ENCODE measurements at regions not wholly inside any gene's neighbourhood (a gene's known extent, or its start where the extent isn't known, plus 50 kb on each side); places are given as distances from the start of the nearest gene placed in this dataset.

DNA sequence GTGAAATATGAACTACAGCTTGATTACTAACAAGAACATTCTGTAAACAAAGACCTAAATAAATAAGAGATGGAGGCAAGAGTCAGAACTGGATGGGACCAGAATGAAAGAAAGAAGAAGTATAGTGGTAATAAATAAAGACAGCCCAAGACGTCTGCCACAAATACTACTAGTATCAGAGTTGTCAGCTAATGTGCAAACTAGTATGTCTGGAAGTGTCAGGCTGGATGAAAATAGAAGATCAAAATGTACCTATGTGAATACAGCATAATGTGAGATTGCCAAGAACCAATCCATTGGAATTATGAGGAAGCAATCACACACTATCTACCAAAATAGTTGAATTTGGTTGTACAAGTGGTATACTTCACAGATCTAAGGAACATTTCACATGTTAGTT is 353.0 kb downstream of the BTG1 start:
- TF ChIP-seq POLR2AphosphoS5 (IDR thresholded peaks at IDR 0.05; ENCODE audit: low read depth) (no peak), SPI1 (IDR thresholded peaks at IDR 0.05; ENCODE audit: borderline replicate concordance, low read depth) (no peak), GABPA (IDR thresholded peaks at IDR 0.05; ENCODE audit: low read depth) (no peak), REST (IDR thresholded peaks at IDR 0.05; ENCODE audit: insufficient replicate concordance, low read depth) (no peak)
- TF ChIP-seq, protein P1, sequence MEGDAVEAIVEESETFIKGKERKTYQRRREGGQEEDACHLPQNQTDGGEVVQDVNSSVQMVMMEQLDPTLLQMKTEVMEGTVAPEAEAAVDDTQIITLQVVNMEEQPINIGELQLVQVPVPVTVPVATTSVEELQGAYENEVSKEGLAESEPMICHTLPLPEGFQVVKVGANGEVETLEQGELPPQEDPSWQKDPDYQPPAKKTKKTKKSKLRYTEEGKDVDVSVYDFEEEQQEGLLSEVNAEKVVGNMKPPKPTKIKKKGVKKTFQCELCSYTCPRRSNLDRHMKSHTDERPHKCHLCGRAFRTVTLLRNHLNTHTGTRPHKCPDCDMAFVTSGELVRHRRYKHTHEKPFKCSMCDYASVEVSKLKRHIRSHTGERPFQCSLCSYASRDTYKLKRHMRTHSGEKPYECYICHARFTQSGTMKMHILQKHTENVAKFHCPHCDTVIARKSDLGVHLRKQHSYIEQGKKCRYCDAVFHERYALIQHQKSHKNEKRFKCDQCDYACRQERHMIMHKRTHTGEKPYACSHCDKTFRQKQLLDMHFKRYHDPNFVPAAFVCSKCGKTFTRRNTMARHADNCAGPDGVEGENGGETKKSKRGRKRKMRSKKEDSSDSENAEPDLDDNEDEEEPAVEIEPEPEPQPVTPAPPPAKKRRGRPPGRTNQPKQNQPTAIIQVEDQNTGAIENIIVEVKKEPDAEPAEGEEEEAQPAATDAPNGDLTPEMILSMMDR (IDR thresholded peaks at IDR 0.05; ENCODE audit: insufficient read depth, low read length), result no peak
- H3K27me3 ChIP-seq (ENCODE audit: insufficient read depth, poor library complexity, severe bottlenecking), result no peaks in the 10 kb centered on the region
- no peak for DNase-seq (ENCODE audit: low read depth in 1 of 2, low spot score in 1 of 2)
- no peak overlapping the region for H3K4me3 ChIP-seq (replicated peaks; ENCODE audit: insufficient read depth, low read length)
- H3K27ac ChIP-seq (replicated peaks), result no peak overlapping the region

- H3K27ac ChIP-seq (replicated peaks), result no peak overlapping the region
- DNase-seq (ENCODE audit: low read depth in 1 of 2, low spot score in 1 of 2), result no peak
- TF ChIP-seq REST (IDR thresholded peaks at IDR 0.05; ENCODE audit: insufficient replicate concordance, low read depth) (no peak), GABPA (IDR thresholded peaks at IDR 0.05; ENCODE audit: low read depth) (no peak)
- H3K4me3 ChIP-seq (replicated peaks; ENCODE audit: insufficient read depth, low read length), result no peak overlapping the region
- H3K27me3 ChIP-seq (ENCODE audit: insufficient read depth, poor library complexity, severe bottlenecking), result no peaks in the 10 kb centered on the region
Observed at GRCh38 chr12:91786499-91787272, 359.0 kb downstream of the BTG1 start.

GRCh38 chr12:91785655-91786498 is 359.8 kb downstream of the BTG1 start:
- Histone ChIP-seq H3K27me3 (ENCODE audit: insufficient read depth, poor library complexity, severe bottlenecking) (no peaks in the 10 kb centered on the region), H3K4me3 (replicated peaks; ENCODE audit: insufficient read depth, low read length) (no peak overlapping the region), H3K27ac (replicated peaks) (no peak overlapping the region)
- TF ChIP-seq SPI1 (IDR thresholded peaks at IDR 0.05; ENCODE audit: borderline replicate concordance, low read depth), result no peak
- TF ChIP-seq, protein P1 (IDR thresholded peaks at IDR 0.05; ENCODE audit: insufficient read depth, low read length), result no peak
- TF ChIP-seq GABPA (IDR thresholded peaks at IDR 0.05; ENCODE audit: low read depth), result no peak
- no peak for TF ChIP-seq REST (IDR thresholded peaks at IDR 0.05; ENCODE audit: insufficient replicate concordance, low read depth)
- TF ChIP-seq POLR2AphosphoS5 (IDR thresholded peaks at IDR 0.05; ENCODE audit: low read depth), result no peak
- no peak for DNase-seq (ENCODE audit: low read depth in 1 of 2, low spot score in 1 of 2)
